Mesenchymal stem cell (in vitro differentiated cells and primary cell): ENCODE measurements at regions not wholly inside any gene's neighbourhood (a gene's known extent, or its start where the extent isn't known, plus 50 kb on each side); places are given as distances from the start of the nearest gene placed in this dataset.
A peak's percentile ranks its signal among the peaks of the same experiment; 100 is the strongest.

Experiments used
- DNase-seq: peaks from one replicate; pipeline ENCODE4 v3.0.0-alpha.2; 2013
- H2AFZ ChIP-seq: one replicate; pipeline ENCODE4 v1.6.1; 2013; ENCODE audit warnings: low read depth, mild to moderate bottlenecking, control low read depth, inconsistent platforms, low read length, moderate library complexity
- H2AK5ac ChIP-seq: 2 replicates; pipeline ENCODE4 v1.6.1; 2013; ENCODE audit warnings: low read length, moderate library complexity, mild to moderate bottlenecking, inconsistent platforms; ENCODE audit not compliant: severe bottlenecking
- H2BK120ac ChIP-seq: one replicate; pipeline ENCODE4 v1.6.1; 2013; ENCODE audit warnings: low read depth, mild to moderate bottlenecking, inconsistent platforms, low read length, moderate library complexity
- H2BK12ac ChIP-seq, 2 experiments: one replicate each; pipeline ENCODE4 v1.6.1; 2013; ENCODE audit warnings: inconsistent platforms in 2 of 2, low read length in 2 of 2, mild to moderate bottlenecking in 2 of 2, moderate library complexity in 2 of 2, control low read depth in 1 of 2
- H2BK15ac ChIP-seq: one replicate; pipeline ENCODE4 v1.6.1; 2013; ENCODE audit warnings: mild to moderate bottlenecking, low read depth, inconsistent platforms; ENCODE audit not compliant: poor library complexity, severe bottlenecking
- H2BK5ac ChIP-seq: 2 replicates; pipeline ENCODE4 v1.6.1; 2013; ENCODE audit warnings: low read depth, mild to moderate bottlenecking, low read length, control low read depth, inconsistent platforms; ENCODE audit not compliant: poor library complexity, severe bottlenecking
- H3K14ac ChIP-seq, 2 experiments: one replicate each; pipeline ENCODE4 v1.6.1; 2013; ENCODE audit warnings: inconsistent platforms in 2 of 2, low read length in 2 of 2, control low read depth in 1 of 2, mild to moderate bottlenecking in 1 of 2, moderate library complexity in 1 of 2
- H3K18ac ChIP-seq, 2 experiments: one replicate each; pipeline ENCODE4 v1.6.1; 2013; ENCODE audit warnings: inconsistent platforms in 2 of 2, low read length in 2 of 2, control low read depth in 1 of 2, low read depth in 1 of 2, mild to moderate bottlenecking in 1 of 2
- H3K23ac ChIP-seq, 2 experiments: one replicate each; pipeline ENCODE4 v1.6.1; 2013; ENCODE audit warnings: inconsistent platforms in 2 of 2, low read length in 2 of 2, mild to moderate bottlenecking in 2 of 2, moderate library complexity in 2 of 2, control low read depth in 1 of 2
- H3K27ac ChIP-seq: 2 replicates; pipeline ENCODE4 v1.5.1; 2013; ENCODE audit warnings: mild to moderate bottlenecking, moderate library complexity, low read length, control low read depth, inconsistent platforms; ENCODE audit not compliant: poor library complexity, severe bottlenecking
- H3K27me3 ChIP-seq, 2 experiments: 2 replicates each; pipeline versions ENCODE4 v1.6.1 to v1.7.0; 2013; ENCODE audit warnings: low read length in 2 of 2, mild to moderate bottlenecking in 2 of 2, moderate library complexity in 2 of 2, control low read depth in 1 of 2, inconsistent platforms in 1 of 2; ENCODE audit not compliant: control insufficient read depth in 1 of 2, insufficient read depth in 1 of 2
- H3K36me3 ChIP-seq, 2 experiments: 2 replicates each; pipeline versions ENCODE4 v1.6.1 to v1.7.0; 2013; ENCODE audit warnings: low read length in 2 of 2, control low read depth in 1 of 2, inconsistent platforms in 1 of 2, low read depth in 1 of 2, mild to moderate bottlenecking in 1 of 2; ENCODE audit not compliant: insufficient read depth in 2 of 2, control insufficient read depth in 1 of 2
- H3K4ac ChIP-seq, 2 experiments: one replicate each; pipeline ENCODE4 v1.6.1; 2013; ENCODE audit warnings: inconsistent platforms in 2 of 2, low read length in 2 of 2, mild to moderate bottlenecking in 2 of 2, moderate library complexity in 2 of 2, control low read depth in 1 of 2, low read depth in 1 of 2
- H3K4me1 ChIP-seq: 2 replicates; pipeline ENCODE4 v1.6.1; 2013; ENCODE audit warnings: low read depth, low read length, control low read depth; ENCODE audit not compliant: control insufficient read depth, insufficient read depth
- H3K4me2 ChIP-seq: 2 replicates; pipeline ENCODE4 v1.6.1; 2013; ENCODE audit warnings: low read length, mild to moderate bottlenecking, inconsistent platforms; ENCODE audit not compliant: poor library complexity, severe bottlenecking
- H3K4me3 ChIP-seq, 2 experiments: 2 replicates each; pipeline versions ENCODE4 v1.5.1 to v1.7.0; 2013; ENCODE audit warnings: low read length in 2 of 2, mild to moderate bottlenecking in 2 of 2, control low read depth in 1 of 2, low read depth in 1 of 2; ENCODE audit not compliant: insufficient read depth in 1 of 2
- H3K79me1 ChIP-seq: replicated peaks from 2 replicates; pipeline ENCODE4 v1.6.1; 2013; ENCODE audit warnings: mild to moderate bottlenecking, control low read depth, low read length, inconsistent platforms; ENCODE audit not compliant: poor library complexity, severe bottlenecking
- H3K9ac ChIP-seq: 2 replicates; pipeline ENCODE4 v1.7.0; 2013; ENCODE audit warnings: mild to moderate bottlenecking, low read length, moderate library complexity
- H3K9me3 ChIP-seq: 2 replicates; pipeline ENCODE4 v1.7.0; 2013; ENCODE audit warnings: mild to moderate bottlenecking, low read length; ENCODE audit not compliant: control insufficient read depth
- H4K8ac ChIP-seq: one replicate; pipeline ENCODE4 v1.6.1; 2013; ENCODE audit warnings: inconsistent platforms, mild to moderate bottlenecking, low read length, moderate library complexity
- H4K91ac ChIP-seq: one replicate; pipeline ENCODE4 v1.6.1; 2013; ENCODE audit warnings: mild to moderate bottlenecking, low read length, inconsistent platforms
- WGBS: methylation state at CpG from one replicate; pipeline ENCODE4 v1.1.7; 2013; ENCODE audit warnings: mixed read lengths; 5-methylcytosine and 5-hydroxymethylcytosine counted together

GRCh38 chr2:217489145-217489960 lies 513.4 kb downstream of the TNS1 start:
- no peaks in the 10 kb centered on the region for H3K36me3 ChIP-seq
- no peak overlapping the region for H3K27ac ChIP-seq
- H2BK12ac ChIP-seq = no peak overlapping the region
- no peak overlapping the region for H2BK15ac ChIP-seq
- H2AK5ac ChIP-seq = no peak overlapping the region
- H2BK120ac ChIP-seq = no peak overlapping the region
- no peak for DNase-seq
- WGBS = 83% methylated on average over 22 of the region's 25 CpGs
- no peak overlapping the region for H3K9ac ChIP-seq
- H3K9me3 ChIP-seq = no peaks in the 10 kb centered on the region
- no peaks in the 10 kb centered on the region for H3K79me1 ChIP-seq
- no peak overlapping the region for H3K4ac ChIP-seq
- H3K23ac ChIP-seq = no peak overlapping the region
- H2AFZ ChIP-seq = no peak overlapping the region
- no peaks in the 10 kb centered on the region for H3K4me1 ChIP-seq
- H3K14ac ChIP-seq = no peak overlapping the region
- no peak overlapping the region for H3K4me3 ChIP-seq
- H3K4me2 ChIP-seq = no peak overlapping the region
- H2BK5ac ChIP-seq = no peak overlapping the region
- no peaks in the 10 kb centered on the region for H3K27me3 ChIP-seq
- no peak overlapping the region for H3K18ac ChIP-seq
- no peak overlapping the region for H4K8ac ChIP-seq
- no peak overlapping the region for H4K91ac ChIP-seq

GRCh38 chr2:217484046-217484445 lies 518.7 kb downstream of the TNS1 start:
- Histone ChIP-seq H3K14ac (no peak overlapping the region), H4K91ac (no peak overlapping the region), H3K23ac (no peak overlapping the region), H3K4ac (no peak overlapping the region), H3K18ac (no peak overlapping the region), H3K4me1 (no peaks in the 10 kb centered on the region), H2AFZ (no peak overlapping the region), H2BK120ac (no peak overlapping the region), H3K4me3 (no peak overlapping the region), H3K36me3 (no peaks in the 10 kb centered on the region), H2AK5ac (no peak overlapping the region), H2BK15ac (no peak overlapping the region), H4K8ac (no peak overlapping the region), H3K9me3 (no peaks in the 10 kb centered on the region), H3K4me2 (no peak overlapping the region), H2BK12ac (no peak overlapping the region), H3K27ac (no peak overlapping the region), H3K9ac (no peak overlapping the region), H2BK5ac (no peak overlapping the region), H3K27me3 (no peaks in the 10 kb centered on the region), H3K79me1 (no peaks in the 10 kb centered on the region)
- no peak for DNase-seq
- 86% methylated on average over 1 of the region's 1 CpG for WGBS

- Histone ChIP-seq H4K8ac (no peak overlapping the region), H3K9me3 (no peaks in the 10 kb centered on the region), H3K4me2 (no peak overlapping the region), H3K9ac (peak overlapping the region; percentile 36), H2AFZ (no peak overlapping the region), H3K27ac (no peak overlapping the region), H3K4ac (no peak overlapping the region), H3K23ac (no peak overlapping the region), H3K14ac (no peak overlapping the region), H3K36me3 (no peaks in the 10 kb centered on the region), H3K18ac (no peak overlapping the region), H3K4me3 (no peak overlapping the region), H3K27me3 (no peaks in the 10 kb centered on the region), H2AK5ac (no peak overlapping the region), H2BK120ac (no peak overlapping the region), H4K91ac (no peak overlapping the region), H2BK15ac (no peak overlapping the region), H2BK12ac (no peak overlapping the region), H2BK5ac (no peak overlapping the region), H3K79me1 (no peaks in the 10 kb centered on the region), H3K4me1 (peaks cover 2% of the 10 kb centered on the region)
- WGBS = 85% methylated on average over 1 of the region's 1 CpG
- no peak for DNase-seq
Measured at GRCh38 chr2:217482056-217482710, 520.6 kb downstream of the TNS1 start.

- H3K14ac ChIP-seq = no peak overlapping the region
Measured at GRCh38 chr2:217481577-217481976, 521.2 kb downstream of the TNS1 start.

More at GRCh38 chr2:217481577-217481976, 521.2 kb downstream of the TNS1 start:
- Histone ChIP-seq H3K9ac (peak overlapping the region; percentile 36), H2BK5ac (no peak overlapping the region), H2BK120ac (no peak overlapping the region), H2BK12ac (no peak overlapping the region), H2AK5ac (no peak overlapping the region), H3K4me3 (no peak overlapping the region), H3K36me3 (no peaks in the 10 kb centered on the region), H3K23ac (no peak overlapping the region), H3K27ac (no peak overlapping the region), H3K79me1 (no peaks in the 10 kb centered on the region), H2BK15ac (no peak overlapping the region), H3K4ac (no peak overlapping the region), H3K27me3 (no peaks in the 10 kb centered on the region), H3K18ac (no peak overlapping the region), H4K8ac (no peak overlapping the region), H3K4me2 (no peak overlapping the region), H3K9me3 (no peaks in the 10 kb centered on the region), H2AFZ (no peak overlapping the region), H4K91ac (no peak overlapping the region), H3K4me1 (peaks cover 2% of the 10 kb centered on the region)
- WGBS = no CpG with 5 or more reads among the region's 1 CpG
- no peak for DNase-seq
